HEK293T (cell line): ENCODE measurements at regions not wholly inside any gene's neighbourhood (a gene's known extent, or its start where the extent isn't known, plus 50 kb on each side); places are given as distances from the start of the nearest gene placed in this dataset.

ENCODE experiments used
- CTCF ChIA-PET: fragments of 350-600 bp; formaldehyde crosslinking; extraction: SDS; loops from one replicate; lab custom pipeline; 2021; ENCODE audit warnings: antibody characterized with exemption, inconsistent platforms; lab: Yijun Ruan, JAX
- POLR2A ChIA-PET: fragments of 350-600 bp; formaldehyde crosslinking; extraction: SDS; loops from one replicate; lab custom pipeline; 2020; ENCODE audit warnings: antibody characterized with exemption, inconsistent platforms; lab: Yijun Ruan, JAX
- DNase-seq: peaks from one replicate; pipeline ENCODE4 v3.0.0; 2012; ENCODE audit warnings: mixed read lengths; ENCODE audit errors: extremely low spot score
- ARNT ChIP-seq: fragments of 450-650 bp; IDR thresholded peaks from 2 replicates; pipeline ENCODE4 v1.6.1; 2017; ENCODE audit warnings: mild to moderate bottlenecking
- BHLHE40 ChIP-seq: fragments of 450-650 bp; IDR thresholded peaks from 2 replicates; pipeline ENCODE4 v1.6.1; 2016; ENCODE audit warnings: mild to moderate bottlenecking, moderate library complexity, borderline replicate concordance
- CTBP1 ChIP-seq: fragments of 450-650 bp; IDR thresholded peaks from 2 replicates; pipeline ENCODE4 v1.6.1; 2016; ENCODE audit warnings: borderline replicate concordance
- ELF4 ChIP-seq: fragments of 450-650 bp; IDR thresholded peaks from 2 replicates; pipeline ENCODE4 v1.6.1; 2017; ENCODE audit warnings: antibody characterized with exemption
- FOXA1 ChIP-seq: fragments of 450-650 bp; IDR thresholded peaks from 2 replicates; pipeline ENCODE4 v1.6.1; 2016; ENCODE audit warnings: mild to moderate bottlenecking
- FOXK2 ChIP-seq: fragments of 450-650 bp; IDR thresholded peaks from 2 replicates; pipeline ENCODE4 v1.6.1; 2016; ENCODE audit warnings: mild to moderate bottlenecking
- FOXM1 ChIP-seq: fragments of 450-650 bp; IDR thresholded peaks from 2 replicates; pipeline ENCODE4 v1.6.1; 2017; ENCODE audit warnings: mild to moderate bottlenecking, borderline replicate concordance
- HDGF ChIP-seq: fragments of 450-650 bp; IDR thresholded peaks from 2 replicates; pipeline ENCODE4 v1.6.1; 2017; ENCODE audit warnings: antibody characterized with exemption, borderline replicate concordance
- L3MBTL2 ChIP-seq: fragments of 450-650 bp; conservative IDR thresholded peaks from 2 replicates; pipeline ENCODE4 v1.6.1; 2016; ENCODE audit warnings: mild to moderate bottlenecking
- LEF1 ChIP-seq: fragments of 450-650 bp; IDR thresholded peaks from 2 replicates; pipeline ENCODE4 v1.6.1; 2017; ENCODE audit warnings: mild to moderate bottlenecking, borderline replicate concordance
- NFRKB ChIP-seq: fragments of 450-650 bp; IDR thresholded peaks from 2 replicates; pipeline ENCODE4 v1.6.1; 2016; ENCODE audit warnings: mild to moderate bottlenecking, moderate library complexity
- PKNOX1 ChIP-seq: fragments of 450-650 bp; IDR thresholded peaks from 2 replicates; pipeline ENCODE4 v1.6.1; 2016
- SP1 ChIP-seq: fragments of 450-650 bp; IDR thresholded peaks from 2 replicates; pipeline ENCODE4 v1.6.1; 2017
- SUZ12 ChIP-seq: fragments of 450-650 bp; IDR thresholded peaks from 2 replicates; pipeline ENCODE4 v1.6.1; 2016; ENCODE audit warnings: mild to moderate bottlenecking
- TARDBP ChIP-seq: fragments of 450-650 bp; IDR thresholded peaks from 2 replicates; pipeline ENCODE4 v1.6.1; 2016
- ZNF384 ChIP-seq: fragments of 450-650 bp; IDR thresholded peaks from 2 replicates; pipeline ENCODE4 v1.6.1; 2016

GRCh38 chr13:89916551-89916950, 1430.9 kb upstream of the MIR17HG start:
- no peak for TF ChIP-seq ZNF384
- TF ChIP-seq CTBP1 = no peak
- TF ChIP-seq SUZ12 = no peak
- no peak for TF ChIP-seq NFRKB
- TF ChIP-seq HDGF = no peak
- no peak for TF ChIP-seq TARDBP
- TF ChIP-seq ELF4 = no peak
- TF ChIP-seq FOXA1 = no peak
- TF ChIP-seq SP1 = no peak
- TF ChIP-seq PKNOX1 = no peak
- TF ChIP-seq FOXM1 = no peak
- TF ChIP-seq LEF1 = no peak
- no peak for TF ChIP-seq ARNT
- TF ChIP-seq FOXK2 = no peak
- ChIA-PET CTCF (no interaction called here), POLR2A (no interaction called here)
- no peak for DNase-seq

- POLR2A ChIA-PET = no interaction called here
- TF ChIP-seq ELF4 = no peak
- no peak for TF ChIP-seq BHLHE40
- TF ChIP-seq TARDBP = no peak
- no peak for TF ChIP-seq L3MBTL2
- no peak for TF ChIP-seq ARNT
- TF ChIP-seq HDGF = no peak
- TF ChIP-seq CTBP1 = no peak
- TF ChIP-seq FOXM1 = no peak
- no peak for TF ChIP-seq PKNOX1
- no peak for DNase-seq
- CTCF ChIA-PET = no interaction called here
These were observed 1427.0 kb upstream of the MIR17HG start for GRCh38 chr13:89920461-89920860.

- CTCF ChIA-PET = no interaction called here
- no peak for TF ChIP-seq ZNF384
- TF ChIP-seq LEF1 = no peak
- no peak for TF ChIP-seq FOXK2
- TF ChIP-seq L3MBTL2 = no peak
- no peak for TF ChIP-seq TARDBP
- no peak for TF ChIP-seq CTBP1
- TF ChIP-seq FOXM1 = no peak
- TF ChIP-seq ARNT = no peak
- TF ChIP-seq PKNOX1 = no peak
- no peak for TF ChIP-seq HDGF
- TF ChIP-seq SP1 = no peak
- TF ChIP-seq FOXA1 = no peak
- TF ChIP-seq SUZ12 = no peak
- TF ChIP-seq NFRKB = no peak
- no peak for TF ChIP-seq ELF4
- no peak for TF ChIP-seq BHLHE40
- no peak for DNase-seq
- POLR2A ChIA-PET = no interaction called here
These were observed 1424.4 kb upstream of the MIR17HG start for GRCh38 chr13:89923052-89923451.

- CTCF ChIA-PET = interaction anchor here (0.6 kb wide), 1 partner anchor 1855 kb away, joined by 4 read pairs; no protein-coding TSS in a partner anchor
- POLR2A ChIA-PET = no interaction called here
- no peak for DNase-seq
- no peak for TF ChIP-seq NFRKB
- no peak for TF ChIP-seq CTBP1
- no peak for TF ChIP-seq BHLHE40
- TF ChIP-seq FOXK2 = no peak
- TF ChIP-seq ZNF384 = no peak
- no peak for TF ChIP-seq SP1
- TF ChIP-seq LEF1 = no peak
- no peak for TF ChIP-seq L3MBTL2
- TF ChIP-seq PKNOX1 = no peak
These were observed 1423.8 kb upstream of the MIR17HG start for GRCh38 chr13:89923736-89924135.

- POLR2A ChIA-PET = no interaction called here
- DNase-seq = peak; percentile 63
- CTCF ChIA-PET = interaction anchor here (0.9 to 1.2 kb wide), 2 partner anchors 8 to 230 kb away, joined by 3 read pairs; no protein-coding TSS in a partner anchor
- TF ChIP-seq ELF4 (no peak), FOXA1 (no peak), LEF1 (no peak), FOXM1 (no peak), SP1 (no peak), CTBP1 (no peak), PKNOX1 (no peak), NFRKB (no peak), TARDBP (no peak), BHLHE40 (no peak), ZNF384 (no peak), HDGF (no peak), L3MBTL2 (no peak), ARNT (no peak), FOXK2 (no peak), SUZ12 (no peak)
These were observed 1422.4 kb upstream of the MIR17HG start for GRCh38 chr13:89925107-89925506.
